ENCODE measurements at regions not wholly inside any gene's neighbourhood (a gene's known extent, or its start where the extent isn't known, plus 50 kb on each side); places are given as distances from the start of the nearest gene placed in this dataset.

- no peak for DNase-seq
Observed at GRCh38 chr16:85394456-85395206, 218.5 kb upstream of the GSE1 start.

GRCh38 chr16:85395207-85395912 is 217.8 kb upstream of the GSE1 start:
- no peak for DNase-seq

GRCh38 chr16:85395913-85396878 is 216.9 kb upstream of the GSE1 start:
- DNase-seq, result no peak

DNA sequence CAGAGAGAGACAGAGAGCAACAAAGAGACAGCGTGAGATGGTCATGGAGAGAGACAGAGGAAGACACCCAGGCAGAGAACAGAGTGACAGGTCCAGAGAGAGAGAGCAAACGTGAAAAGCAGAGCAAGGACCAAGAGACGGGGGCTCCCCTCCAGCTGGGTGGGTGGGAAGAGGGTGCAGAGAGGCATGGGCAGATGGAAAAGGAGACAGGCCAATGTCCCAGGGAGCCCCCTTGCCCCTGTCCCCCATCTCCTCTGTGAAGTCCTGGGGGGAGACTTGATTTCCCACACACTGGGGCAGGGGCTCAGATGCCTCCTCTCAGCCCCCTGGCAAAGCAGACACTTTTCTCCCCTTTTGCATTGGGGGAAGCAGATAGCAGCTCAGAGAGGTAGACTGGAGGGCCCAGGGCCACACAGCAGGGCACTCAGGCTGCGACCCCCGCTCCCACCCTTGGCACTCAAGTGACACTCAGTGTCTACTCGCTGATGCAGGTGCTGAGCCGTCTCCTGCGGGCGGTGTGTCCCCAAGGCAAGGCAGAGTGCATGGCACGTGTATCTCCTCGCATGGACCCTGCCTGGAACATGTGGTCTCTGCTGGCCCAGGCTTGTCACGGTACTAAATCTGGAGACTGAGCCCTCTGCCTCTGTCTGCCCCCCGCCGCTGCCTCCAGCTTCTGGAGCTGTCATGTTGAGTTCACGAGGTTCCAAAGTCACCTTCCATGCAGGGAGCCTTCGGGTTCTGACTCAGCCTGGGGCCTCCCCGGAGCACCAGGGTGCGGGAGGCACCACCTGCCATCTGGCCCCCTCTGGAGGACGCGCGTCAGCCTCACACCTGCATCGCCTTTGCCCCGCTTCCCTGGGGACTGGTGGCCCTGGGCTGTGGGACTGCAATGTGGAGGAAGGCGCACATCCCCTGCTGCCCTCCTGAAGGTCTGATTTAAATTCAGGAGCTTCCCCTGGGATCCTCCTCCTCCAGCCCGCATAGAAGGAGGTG is 215.9 kb upstream of the GSE1 start:
- no peak for DNase-seq

DNA sequence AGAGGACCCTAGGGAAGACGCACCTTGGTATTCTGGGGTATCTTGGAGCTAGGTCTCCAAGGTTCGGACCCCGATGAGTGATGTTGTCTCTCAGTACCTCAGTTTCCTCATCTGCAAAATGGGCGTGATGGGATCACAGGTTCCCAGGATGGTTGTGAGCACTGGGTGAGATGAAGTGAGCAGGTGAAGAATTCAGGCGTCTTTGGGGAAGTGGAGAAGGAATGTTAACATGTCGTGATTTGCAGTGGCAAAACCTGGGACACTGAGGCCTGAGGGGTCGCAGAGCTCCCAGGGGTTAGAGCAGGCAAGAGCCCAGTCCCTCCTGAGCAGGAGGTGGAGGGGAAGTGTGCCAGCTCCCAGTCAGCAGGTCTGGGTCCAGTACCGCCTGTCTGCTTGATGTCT is 215.1 kb upstream of the GSE1 start:
- no peak for DNase-seq

- DNase-seq, result no peak
Observed at GRCh38 chr16:85398688-85399582, 214.2 kb upstream of the GSE1 start.

- DNase-seq, result no peak
Observed at GRCh38 chr16:85399583-85400284, 213.4 kb upstream of the GSE1 start.

DNA sequence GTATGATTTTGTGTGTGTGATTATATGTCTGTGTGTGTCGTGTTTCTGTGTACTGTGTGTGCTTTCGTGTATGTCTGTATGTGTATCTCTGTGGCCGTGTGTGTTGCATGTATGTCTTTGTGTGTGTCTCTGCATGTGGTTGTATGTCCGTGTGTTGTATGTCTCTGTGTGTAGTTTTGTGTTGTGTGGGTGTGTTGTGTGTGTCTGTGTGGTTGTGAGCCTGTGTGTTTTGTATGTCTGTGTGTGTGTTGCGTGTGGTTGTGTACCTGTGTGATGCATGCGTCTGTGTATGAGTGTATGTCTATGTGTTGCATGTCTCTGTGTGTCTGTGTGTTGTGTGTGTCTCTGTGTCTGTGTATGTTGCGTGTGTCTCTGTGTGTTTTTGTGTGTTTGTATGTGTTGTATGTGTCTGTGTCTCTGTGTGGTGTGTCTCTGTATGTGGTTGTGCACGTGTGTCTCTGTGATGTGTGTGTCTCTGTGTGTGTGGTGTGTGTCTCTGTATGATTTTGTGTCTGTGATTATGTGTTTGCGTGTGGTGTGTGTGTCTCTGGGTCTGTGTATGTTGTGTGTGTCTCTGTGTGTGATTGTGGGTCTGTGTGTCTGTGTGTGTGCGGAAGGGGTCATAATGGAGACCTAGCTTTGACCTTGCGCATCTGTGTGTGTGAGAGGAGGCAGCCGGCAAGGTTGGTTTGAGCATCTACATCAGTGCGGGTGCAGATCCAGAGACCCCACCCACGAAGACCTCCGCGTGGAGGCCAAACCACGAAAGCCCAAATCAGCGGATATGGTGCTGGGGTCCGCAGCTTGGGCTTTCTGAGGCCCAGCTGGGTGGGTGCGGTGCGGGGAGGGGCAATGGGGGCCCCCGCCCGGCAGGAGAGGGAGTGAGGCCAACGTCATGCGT is 212.6 kb upstream of the GSE1 start:
- DNase-seq, result no peak

DNA sequence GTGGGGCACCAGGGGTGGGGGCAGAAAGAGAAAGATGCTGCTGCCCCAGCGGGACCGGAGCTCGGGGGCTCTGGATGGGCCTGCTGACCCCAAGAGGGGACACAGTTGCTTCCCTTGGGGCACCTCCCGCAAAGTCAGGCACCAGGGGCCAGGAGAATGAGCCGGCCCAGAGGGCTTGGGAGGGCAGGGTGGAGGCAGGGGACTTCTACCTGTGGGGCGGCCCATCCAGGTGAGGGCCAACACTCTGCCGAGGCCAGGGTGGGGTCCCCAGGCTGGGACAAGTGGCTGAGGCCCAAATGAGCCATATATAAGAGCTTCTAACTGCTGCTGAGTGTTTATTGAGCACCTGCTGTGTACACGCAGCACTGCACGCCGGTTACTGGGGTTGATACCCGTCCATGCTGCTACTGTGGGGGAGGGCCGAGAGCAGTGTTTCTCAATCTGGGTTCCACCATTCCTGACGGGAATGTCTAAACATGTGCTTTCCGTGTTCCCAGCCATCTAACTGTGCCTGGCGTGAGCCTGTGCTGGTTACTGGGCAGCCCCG is 211.7 kb upstream of the GSE1 start:
- no peak for DNase-seq

DNA sequence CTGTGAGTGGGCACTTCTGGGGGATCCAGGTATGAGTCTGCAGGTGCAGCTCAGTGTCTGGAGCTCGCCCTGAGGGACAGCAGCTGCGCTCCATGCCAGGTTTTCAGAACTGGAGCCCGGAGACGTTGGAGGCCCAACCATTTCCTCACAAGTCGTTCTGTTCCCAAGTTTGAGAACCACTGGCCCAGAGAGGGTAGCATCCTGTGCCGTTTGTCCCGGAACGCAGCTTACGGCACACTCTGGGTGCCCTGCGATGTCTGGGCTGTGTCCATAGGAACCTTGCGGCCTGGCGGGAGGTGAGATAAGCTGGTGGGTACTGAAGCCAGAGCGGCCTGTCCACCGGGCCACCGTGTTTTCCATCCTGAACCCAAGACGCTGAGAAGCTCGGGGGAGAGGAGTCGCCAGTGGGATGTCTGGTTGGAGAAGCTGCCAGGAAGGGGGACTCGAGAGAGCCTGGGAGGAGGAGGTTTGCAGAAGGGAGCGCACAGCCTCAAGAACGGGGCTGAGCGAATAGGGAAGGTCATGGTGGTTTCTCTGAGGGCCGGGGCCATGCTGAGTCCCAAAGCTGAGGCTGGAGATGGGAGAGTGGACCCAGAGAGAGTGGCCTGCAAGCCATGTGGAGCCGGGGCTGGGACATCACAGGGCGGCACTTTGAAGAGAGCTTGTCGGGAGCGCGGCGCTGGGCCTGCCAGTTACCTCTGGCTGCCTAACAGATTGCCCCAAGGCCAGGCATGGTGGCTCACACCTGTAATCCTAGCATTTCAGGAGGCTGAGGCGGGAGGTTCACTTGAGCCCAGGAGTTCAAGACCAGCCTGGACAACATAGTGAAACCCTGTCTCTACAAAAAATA is 211.0 kb upstream of the GSE1 start:
- DNase-seq, result no peak

DNA sequence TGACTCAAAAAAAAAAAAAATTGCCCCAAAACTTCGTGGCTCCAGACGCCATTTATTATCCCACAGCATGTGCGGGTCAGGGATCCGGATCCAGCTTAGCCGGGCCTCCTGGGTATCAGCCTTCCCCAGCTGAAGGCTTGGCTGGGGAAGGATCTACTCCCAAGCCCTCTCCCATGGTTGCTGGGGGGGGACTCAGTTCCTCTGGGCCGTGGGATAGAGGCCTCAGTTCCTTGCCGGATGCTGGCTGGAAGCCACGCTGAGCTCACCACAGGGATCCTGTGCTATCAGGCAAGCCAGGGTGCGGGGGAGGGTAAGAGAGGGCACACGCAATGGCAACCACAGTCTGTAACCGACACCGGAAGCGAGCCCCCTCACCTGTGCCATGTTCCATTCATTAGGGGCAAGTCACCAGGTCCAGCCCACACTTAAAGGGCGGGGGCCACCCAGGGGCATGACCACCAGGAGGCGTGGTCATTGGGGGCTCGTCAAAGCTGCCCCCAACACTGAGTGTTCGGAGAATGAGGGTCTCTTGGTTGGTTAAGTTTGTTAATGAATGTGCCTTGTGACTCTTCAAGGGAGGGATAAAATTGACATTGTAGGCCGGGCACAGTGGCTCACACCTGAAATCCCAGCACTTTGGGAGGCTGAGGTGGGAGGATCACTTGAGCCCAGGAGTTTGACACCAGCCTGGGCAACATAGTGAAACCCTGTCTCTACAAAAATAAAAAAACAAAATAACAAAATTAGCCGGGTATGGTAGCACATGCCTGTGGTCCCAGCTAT is 210.0 kb upstream of the GSE1 start:
- DNase-seq, result no peak

DNA sequence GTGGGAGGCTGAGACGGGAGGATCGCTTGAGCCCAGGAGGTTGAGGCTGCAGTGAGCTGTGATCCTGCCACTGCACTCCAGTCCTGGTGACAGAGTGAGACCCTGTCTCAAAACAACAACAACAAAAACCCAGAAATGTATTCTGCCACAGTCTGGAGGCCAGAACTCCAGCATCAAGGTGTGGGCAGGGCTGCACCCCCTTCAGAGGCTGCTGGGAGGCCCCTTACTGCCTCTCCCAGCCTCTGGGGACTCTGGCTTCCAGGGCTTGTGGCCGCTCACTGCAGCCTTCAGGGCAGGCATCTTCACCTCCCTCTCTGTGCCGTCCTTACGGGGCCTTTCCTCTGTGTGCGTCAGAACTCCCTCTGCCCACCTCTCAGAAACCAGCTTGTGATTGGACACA is 209.4 kb upstream of the GSE1 start:
- no peak for DNase-seq

GRCh38 chr16:85412911-85413520 is 200.1 kb upstream of the GSE1 start:
- no peak for DNase-seq

- DNase-seq, result no peak
Observed at GRCh38 chr16:85413691-85414663, 199.1 kb upstream of the GSE1 start.

All from activated gamma-delta T cell (primary cell).